GM21528 (cell line): ENCODE measurements at regions not wholly inside any gene's neighbourhood (a gene's known extent, or its start where the extent isn't known, plus 50 kb on each side); places are given as distances from the start of the nearest gene placed in this dataset.

Experiments
- ATAC-seq: cut with Tn5 transposase; IDR thresholded peaks from one replicate; pipeline ENCODE4 v1.9.1; 2021; ENCODE audit warnings: mild to moderate bottlenecking, moderate library complexity; ENCODE audit not compliant: unreplicated experiment, low FRiP score

GRCh38 chr1:84090447-84091245 is 53.4 kb upstream of the PRKACB start:
- peak; percentile 77 for ATAC-seq

GRCh38 chr1:84089867-84090266 is 54.2 kb upstream of the PRKACB start:
- ATAC-seq, result no peak

- ATAC-seq, result no peak
These were observed 54.6 kb upstream of the PRKACB start for GRCh38 chr1:84089465-84089864.

- no peak for ATAC-seq
These were observed 57.5 kb upstream of the PRKACB start for GRCh38 chr1:84086616-84087015.

- ATAC-seq, result no peak
These were observed 57.9 kb upstream of the PRKACB start for GRCh38 chr1:84086189-84086588.

GRCh38 chr1:84083307-84083706 is 60.8 kb upstream of the PRKACB start:
- no peak for ATAC-seq

- ATAC-seq, result no peak
These were observed 65.2 kb upstream of the PRKACB start for GRCh38 chr1:84078842-84079202.

- peak; percentile 49 for ATAC-seq
These were observed 65.8 kb upstream of the PRKACB start for GRCh38 chr1:84078108-84078841.

- peak; percentile 98 for ATAC-seq
These were observed 66.5 kb upstream of the PRKACB start for GRCh38 chr1:84077476-84078107.

- no peak for ATAC-seq
These were observed 70.8 kb upstream of the PRKACB start for GRCh38 chr1:84073266-84073665.

- ATAC-seq, result no peak
These were observed 70.4 kb upstream of the TTLL7 start for GRCh38 chr1:84069236-84069845.

GRCh38 chr1:84062496-84062895 is 63.6 kb upstream of the TTLL7 start:
- no peak for ATAC-seq

GRCh38 chr1:84061336-84061735 is 62.4 kb upstream of the TTLL7 start:
- no peak for ATAC-seq

GRCh38 chr1:84060781-84061180 is 61.8 kb upstream of the TTLL7 start:
- no peak for ATAC-seq

- ATAC-seq, result no peak
These were observed 49.9 kb upstream of the TTLL7 start for GRCh38 chr1:84048820-84049219.
